ENCODE measurements at regions not wholly inside any gene's neighbourhood (a gene's known extent, or its start where the extent isn't known, plus 50 kb on each side); places are given as distances from the start of the nearest gene placed in this dataset.

GRCh38 chr4:1579901-1580691 lies 104.0 kb downstream of the FAM53A start:
- Histone ChIP-seq H3K79me2 (ENCODE audit: control insufficient read depth, insufficient read depth, low read length) (no peaks in the 10 kb centered on the region), H3K27ac (ENCODE audit: extremely low read depth, low read depth, low read length) (peak overlapping the region; percentile 58; the same call in 1 of the 3 replicates), H3K9me3 (replicated peaks; ENCODE audit: control insufficient read depth, insufficient read depth, low read depth, low read length) (no peaks in the 10 kb centered on the region), H3K4me1 (replicated peaks in 1 of 2; ENCODE audit: control insufficient read depth in 2 of 2, insufficient read depth in 2 of 2, low read length in 2 of 2) (peaks cover 8 to 58% of the 10 kb centered on the region in 2 experiments; a peak in 4 of 5 replicates), H3K9me1 (ENCODE audit: control insufficient read depth, insufficient read depth, low read length) (no peaks in the 10 kb centered on the region), H3K4me3 (peak overlapping the region; percentile 56), H3K27me3 (ENCODE audit: control insufficient read depth in 2 of 2, insufficient read depth in 2 of 2, low read length in 2 of 2) (peaks cover 10 to 26% of the 10 kb centered on the region in 2 experiments; a peak in 4 of 5 replicates), H3K36me3 (ENCODE audit: control insufficient read depth, insufficient read depth, low read length) (no peaks in the 10 kb centered on the region), H3K9ac (ENCODE audit: insufficient read depth in 1 of 2, low read depth in 2 of 2, low read length in 2 of 2) (peak overlapping the region; percentile 35 to 89; a peak in 3 of 4 replicates), H4K20me1 (replicated peaks; ENCODE audit: control insufficient read depth, insufficient read depth, low read length) (peaks cover 8% of the 10 kb centered on the region; the same call in 1 of the 2 replicates), H2AFZ (ENCODE audit: low read depth, low read length) (peak overlapping the region; percentile 93), H3K4me2 (ENCODE audit: insufficient read depth, low read length) (peak overlapping the region; percentile 75)
- CTCF ChIA-PET (ENCODE audit: low intra/inter-chr PET ratio), result no interaction called here
- POLR2A ChIA-PET, result no interaction called here
- WGBS (ENCODE audit: insufficient coverage, low coverage, missing lambda C conversion rate), result under 1% methylated on average over 26 of the region's 46 CpGs
- peak; percentile 87 for FAIRE-seq
- peak; percentile 91 to 96 (median 93) for DNase-seq (ENCODE audit: extremely low read depth in 1 of 4, low spot score in 3 of 4)
- in situ Hi-C loops (cut with MboI), result no loop called here
- intact Hi-C loops (cut with micrococcal nuclease), result no loop called here
- ATAC-seq, result peak; percentile 91
- TSS peak; percentile 48 for BruUV-seq (replicated peaks)
- no peak for TF ChIP-seq ZNF609 (CRISPR knock-in tag; IDR thresholded peaks at IDR 0.05; ENCODE audit: borderline replicate concordance)
- no peak for TF ChIP-seq NUFIP1 (IDR thresholded peaks at IDR 0.05; ENCODE audit: partially characterized antibody)
- no peak for TF ChIP-seq SMARCA5 (IDR thresholded peaks at IDR 0.05)
- peak in 1 of 2 experiments; percentile 27; a peak in 1 of 4 replicates for TF ChIP-seq TBL1XR1 (IDR thresholded peaks at IDR 0.05; ENCODE audit: low read length in 2 of 2)
- TF ChIP-seq PATZ1 (CRISPR knock-in tag; IDR thresholded peaks at IDR 0.05; ENCODE audit: borderline replicate concordance), result no peak
- TF ChIP-seq SAP30 (IDR thresholded peaks at IDR 0.05; ENCODE audit: borderline replicate concordance, insufficient read depth, low read depth, low read length, poor library complexity, severe bottlenecking), result no peak
- peak; percentile 35; the same call in 1 of the 2 replicates for TF ChIP-seq TFAP4 (CRISPR knock-in tag; IDR thresholded peaks at IDR 0.05; ENCODE audit: borderline replicate concordance)
- 0 out of 2 replicates have a peak, but pooled peaks have one; percentile 14 for TF ChIP-seq MXI1 (IDR thresholded peaks at IDR 0.05; ENCODE audit: low read depth, low read length)
- TF ChIP-seq FOXA1 (IDR thresholded peaks at IDR 0.05; ENCODE audit: borderline replicate concordance), result no peak
- TF ChIP-seq GABPA (tag; conservative IDR thresholded peaks at IDR 0.05; ENCODE audit: low read depth), result peak; percentile 60
- TF ChIP-seq BCL6 (CRISPR knock-in tag; IDR thresholded peaks at IDR 0.05), result no peak

All from K562 (cell line).